ENCODE measurements at regions not wholly inside any gene's neighbourhood (a gene's known extent, or its start where the extent isn't known, plus 50 kb on each side); places are given as distances from the start of the nearest gene placed in this dataset.

DNA sequence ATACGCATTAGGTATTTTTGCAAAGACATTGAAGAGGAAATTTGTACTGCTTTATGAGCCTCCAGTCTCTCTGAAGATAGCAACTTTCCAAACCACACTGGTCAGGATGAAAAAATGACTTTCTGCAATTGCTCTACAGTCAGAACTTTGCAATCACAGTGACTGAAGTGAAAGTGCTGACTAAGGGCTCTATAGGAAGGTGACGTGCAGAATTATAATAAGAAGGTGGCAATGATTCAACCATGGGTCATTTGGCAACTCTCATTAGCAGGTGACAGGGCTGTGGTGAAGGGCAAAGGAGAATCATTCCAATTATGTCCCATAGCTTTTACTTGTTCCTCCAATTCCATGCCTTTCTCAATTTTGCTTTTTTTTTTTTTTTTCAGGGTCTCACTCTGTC, 311.0 kb downstream of the ANKRD30A start:
- no peaks in the 10 kb centered on the region for H3K27me3 Mint-ChIP-seq
- H3K4me1 Mint-ChIP-seq, result no peaks in the 10 kb centered on the region
- CTCF ChIA-PET, result interaction anchor here in 1 of 2 donors (0.6 kb wide), 1 partner anchor 114 kb away, joined by 3 read pairs; no protein-coding TSS in a partner anchor
- no peaks in the 10 kb centered on the region for H3K4me1 ChIP-seq (ENCODE audit: control insufficient read depth in 1 of 2, extremely low read depth in 1 of 2, insufficient read depth in 2 of 2, low read length in 2 of 2)
- no peaks in the 10 kb centered on the region for H3K36me3 ChIP-seq (ENCODE audit: control insufficient read depth in 2 of 2, extremely low read depth in 1 of 2, insufficient read depth in 1 of 2, low read length in 1 of 2)
- no peaks in the 10 kb centered on the region for H3K9me3 ChIP-seq
- H3K27ac Mint-ChIP-seq, result no peak overlapping the region
- no peaks in the 10 kb centered on the region for H3K27me3 ChIP-seq (replicated peaks in 1 of 2; ENCODE audit: control insufficient read depth in 2 of 2, extremely low read depth in 1 of 2, insufficient read depth in 2 of 2, low read length in 1 of 2)
- H3K4me3 ChIP-seq (ENCODE audit: control insufficient read depth in 1 of 2, extremely low read depth in 1 of 2, low read length in 1 of 2), result no peak overlapping the region
- H3K9me3 Mint-ChIP-seq, result peaks cover 0 to 10% (median 9%) of the 10 kb centered on the region in 3 donors
- ATAC-seq (replicated peaks in 1 of 4) (no peak), DNase-seq (no peak)
- POLR2A ChIA-PET, result no interaction called here
- no peaks in the 10 kb centered on the region for H3K36me3 Mint-ChIP-seq
- no peak overlapping the region for H3K27ac ChIP-seq (ENCODE audit: low read length)
- WGBS (ENCODE audit: insufficient coverage), result no CpG with 5 or more reads among the region's 2 CpGs
- H3K4me3 Mint-ChIP-seq, result no peak overlapping the region

GRCh38 chr10:37434091-37434490, 308.7 kb downstream of the ANKRD30A start:
- DNase-seq (no peak), ATAC-seq (replicated peaks in 1 of 4) (no peak)
- CTCF ChIA-PET, result no interaction called here
- WGBS (ENCODE audit: insufficient coverage), result no CpG with 5 or more reads among the region's 2 CpGs
- Histone ChIP-seq H3K4me3 (ENCODE audit: control insufficient read depth in 1 of 2, extremely low read depth in 1 of 2, low read length in 1 of 2) (no peak overlapping the region), H3K36me3 (ENCODE audit: control insufficient read depth in 2 of 2, extremely low read depth in 1 of 2, insufficient read depth in 1 of 2, low read length in 1 of 2) (no peaks in the 10 kb centered on the region), H3K4me1 (ENCODE audit: control insufficient read depth in 1 of 2, extremely low read depth in 1 of 2, insufficient read depth in 2 of 2, low read length in 2 of 2) (no peaks in the 10 kb centered on the region), H3K9me3 (peaks cover 2% of the 10 kb centered on the region), H3K27me3 (replicated peaks in 1 of 2; ENCODE audit: control insufficient read depth in 2 of 2, extremely low read depth in 1 of 2, insufficient read depth in 2 of 2, low read length in 1 of 2) (no peaks in the 10 kb centered on the region), H3K27ac (ENCODE audit: low read length) (no peak overlapping the region)
- no peaks in the 10 kb centered on the region for H3K4me1 Mint-ChIP-seq
- no peaks in the 10 kb centered on the region for H3K27me3 Mint-ChIP-seq
- no peak overlapping the region for H3K4me3 Mint-ChIP-seq
- peaks cover 0 to 14% (median 12%) of the 10 kb centered on the region in 3 donors for H3K9me3 Mint-ChIP-seq
- no peaks in the 10 kb centered on the region for H3K36me3 Mint-ChIP-seq
- H3K27ac Mint-ChIP-seq, result no peak overlapping the region
- POLR2A ChIA-PET, result no interaction called here
